Transverse colon (tissue), 3 donors: ENCODE measurements at regions not wholly inside any gene's neighbourhood (a gene's known extent, or its start where the extent isn't known, plus 50 kb on each side); places are given as distances from the start of the nearest gene placed in this dataset.

Experiments used
- CTCF ChIP-seq, 5 experiments: fragments of 200-600 bp in 3 of 5; fragments of 450-650 bp in 2 of 5; sonication (generic) in 3 of 5; IDR thresholded peaks; 1 replicate in 2 of 5; 2 replicates in 3 of 5; pipeline ENCODE4 v1.5.1; 2016 to 2017; ENCODE audit warnings: antibody characterized with exemption in 5 of 5, inconsistent platforms in 3 of 5, mild to moderate bottlenecking in 2 of 5, moderate library complexity in 1 of 5
- EP300 ChIP-seq: sonication (generic); formaldehyde crosslinking; IDR thresholded peaks from one replicate; pipeline ENCODE4 v1.6.1; 2017; ENCODE audit warnings: antibody characterized with exemption, low read depth

- TF ChIP-seq CTCF (IDR thresholded peaks at IDR 0.05) (no peak), EP300 (no peak)
These were observed 102.2 kb upstream of the GRIA4 start for GRCh38 chr11:105507496-105508254.
